ENCODE measurements at regions not wholly inside any gene's neighbourhood (a gene's known extent, or its start where the extent isn't known, plus 50 kb on each side); places are given as distances from the start of the nearest gene placed in this dataset.
A peak's percentile ranks its signal among the peaks of the same experiment; 100 is the strongest.

DNA sequence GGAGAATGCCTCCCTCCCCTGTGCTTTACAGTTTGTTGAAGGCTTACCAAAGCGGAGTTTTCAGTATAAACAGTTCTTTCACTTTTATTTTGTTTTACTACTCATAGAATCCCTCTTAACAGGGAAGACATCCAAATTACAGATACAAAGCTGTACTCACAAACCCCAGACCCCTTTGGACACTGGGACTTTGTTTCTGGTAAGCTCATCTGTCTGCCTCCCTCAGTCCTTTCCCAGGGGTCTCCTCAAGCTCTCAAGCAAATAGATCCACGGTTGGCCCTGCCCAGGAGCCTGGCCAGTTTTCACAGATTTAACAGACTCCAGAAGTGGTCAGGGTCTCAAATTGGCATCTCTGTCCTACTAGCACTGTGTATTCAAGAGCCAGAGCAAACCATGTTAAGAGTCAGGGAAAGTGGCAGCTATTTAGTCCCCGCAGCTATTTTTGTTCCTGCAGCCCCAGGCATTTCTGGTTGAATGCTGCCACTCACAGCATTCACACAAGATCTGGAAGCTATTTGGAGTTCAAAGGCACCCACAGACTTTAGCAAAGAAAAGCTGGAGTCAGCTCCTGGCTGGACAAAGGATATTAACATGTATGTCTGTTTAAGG is 54.2 kb downstream of the TMEM100 start:
- DNase-seq, result no peak

DNA sequence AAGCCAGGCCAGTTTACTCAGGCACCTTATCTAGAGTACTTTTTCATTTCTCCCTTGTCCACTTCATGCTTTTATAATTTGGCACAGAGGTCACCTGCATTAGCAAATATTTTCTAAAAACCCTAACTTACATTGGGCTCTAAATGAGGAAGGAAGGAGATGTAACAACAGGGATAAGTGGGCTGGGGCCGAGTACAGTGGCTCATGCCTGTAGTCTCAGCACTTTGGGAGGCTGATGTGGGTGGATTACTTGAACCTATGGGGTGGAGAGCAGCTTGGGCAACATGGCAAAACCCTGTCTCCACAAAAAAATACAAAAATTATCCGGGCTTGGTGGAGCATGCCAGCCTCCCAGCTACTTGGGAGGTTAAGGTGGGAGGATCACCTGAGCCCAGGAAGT is 55.9 kb downstream of the TMEM100 start:
- DNase-seq, result no peak

DNA sequence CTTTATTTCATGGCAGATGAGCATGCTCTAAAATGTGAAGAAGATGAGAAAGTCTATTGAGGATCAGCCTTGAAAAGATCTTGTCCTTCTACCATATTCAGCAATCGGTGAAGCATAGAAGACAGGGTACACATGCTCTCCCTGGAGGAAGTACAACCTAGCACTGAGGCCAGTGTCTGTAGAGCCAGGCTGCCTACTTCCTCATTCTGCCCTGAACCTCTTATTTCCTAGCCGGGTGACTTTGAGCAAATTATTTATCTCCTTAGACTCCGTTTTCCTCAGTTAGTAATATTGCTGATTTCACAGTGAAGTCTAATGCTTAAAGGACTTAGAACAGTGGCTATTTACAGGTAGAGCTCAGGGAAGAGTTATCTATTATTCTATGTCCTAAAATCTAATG is 58.4 kb downstream of the TMEM100 start:
- no peak for DNase-seq

DNA sequence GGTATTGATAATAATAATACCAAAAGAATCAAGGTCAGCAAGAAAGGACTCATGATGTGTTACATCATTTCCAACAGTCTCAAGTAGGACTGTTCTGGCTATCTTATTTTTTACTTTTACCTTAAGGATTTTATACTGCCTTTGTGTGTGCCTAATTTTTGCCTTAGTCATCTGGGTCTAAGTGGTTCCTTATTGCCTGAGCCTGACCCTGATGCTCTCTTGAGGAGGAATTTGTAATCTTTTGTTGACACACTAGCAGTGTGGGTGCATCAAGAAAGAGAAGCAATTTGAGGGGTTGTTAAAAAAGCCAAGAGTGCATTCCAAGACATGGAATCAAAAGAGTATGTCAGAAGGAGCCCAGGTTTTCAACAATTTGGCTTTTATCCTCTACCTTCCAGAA is 59.3 kb downstream of the TMEM100 start:
- DNase-seq, result no peak

DNA sequence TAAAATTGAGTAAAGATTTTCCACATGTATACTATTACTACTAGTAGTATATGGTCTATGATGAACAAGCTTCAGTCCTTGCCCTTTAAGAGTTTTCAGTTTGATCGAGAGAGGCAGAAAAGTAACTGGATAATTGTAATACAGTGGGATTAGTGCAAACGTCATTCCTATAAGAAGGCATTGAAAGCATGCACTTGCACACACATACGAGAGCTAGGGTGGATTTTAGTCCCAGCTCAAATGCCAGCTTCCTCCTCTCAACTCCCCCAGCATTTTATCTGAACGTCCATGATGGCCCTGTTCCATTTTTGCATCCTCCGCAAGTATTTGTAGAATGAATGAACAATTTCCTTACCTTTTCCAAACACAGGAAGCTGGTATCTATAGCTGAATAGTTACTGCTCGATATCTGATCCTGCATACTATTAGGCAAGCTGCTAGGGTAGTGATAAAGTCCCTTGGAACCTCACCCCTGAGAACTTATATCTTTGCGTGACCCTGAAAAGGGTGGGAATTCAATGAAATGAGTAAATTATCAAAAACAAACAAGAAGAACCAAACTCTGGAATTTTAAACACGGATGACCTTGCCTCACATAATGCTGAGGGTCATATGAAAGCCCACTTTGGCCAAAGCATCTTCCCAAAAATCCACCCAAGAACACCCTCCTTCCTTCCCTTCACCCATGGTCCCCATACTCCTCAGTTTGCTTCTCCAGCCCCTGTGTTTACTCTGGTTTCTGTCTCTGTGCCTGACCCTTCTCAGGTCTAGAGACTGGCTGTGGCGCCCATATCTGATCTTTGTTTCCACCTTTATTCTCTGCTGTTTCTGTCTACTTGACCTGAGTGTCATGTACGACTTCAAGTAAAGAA is 60.5 kb downstream of the TMEM100 start:
- no peak for DNase-seq

DNA sequence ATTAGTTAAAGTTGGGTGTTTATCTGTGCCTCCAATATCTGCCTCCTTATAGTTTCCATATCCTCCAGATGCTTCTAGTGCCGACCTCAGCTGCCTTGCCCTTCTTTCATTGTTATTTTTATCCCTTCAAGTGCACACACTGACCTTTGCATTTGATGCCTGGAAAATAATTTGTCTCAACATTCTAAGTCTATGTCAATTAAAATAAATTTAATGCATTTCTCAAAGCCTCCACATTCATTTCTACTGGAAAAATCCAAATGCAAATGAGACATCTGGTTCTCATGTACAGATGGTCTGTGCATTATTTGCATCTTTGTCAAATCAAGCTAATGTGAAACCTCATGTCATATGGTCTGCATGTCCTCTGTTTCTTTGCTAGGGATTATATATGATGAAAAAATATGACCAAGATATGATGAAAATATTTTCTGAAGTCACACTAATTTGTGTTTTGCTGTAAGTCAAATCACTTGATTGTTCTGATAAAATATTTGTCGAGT is 61.4 kb downstream of the TMEM100 start:
- DNase-seq, result no peak

DNA sequence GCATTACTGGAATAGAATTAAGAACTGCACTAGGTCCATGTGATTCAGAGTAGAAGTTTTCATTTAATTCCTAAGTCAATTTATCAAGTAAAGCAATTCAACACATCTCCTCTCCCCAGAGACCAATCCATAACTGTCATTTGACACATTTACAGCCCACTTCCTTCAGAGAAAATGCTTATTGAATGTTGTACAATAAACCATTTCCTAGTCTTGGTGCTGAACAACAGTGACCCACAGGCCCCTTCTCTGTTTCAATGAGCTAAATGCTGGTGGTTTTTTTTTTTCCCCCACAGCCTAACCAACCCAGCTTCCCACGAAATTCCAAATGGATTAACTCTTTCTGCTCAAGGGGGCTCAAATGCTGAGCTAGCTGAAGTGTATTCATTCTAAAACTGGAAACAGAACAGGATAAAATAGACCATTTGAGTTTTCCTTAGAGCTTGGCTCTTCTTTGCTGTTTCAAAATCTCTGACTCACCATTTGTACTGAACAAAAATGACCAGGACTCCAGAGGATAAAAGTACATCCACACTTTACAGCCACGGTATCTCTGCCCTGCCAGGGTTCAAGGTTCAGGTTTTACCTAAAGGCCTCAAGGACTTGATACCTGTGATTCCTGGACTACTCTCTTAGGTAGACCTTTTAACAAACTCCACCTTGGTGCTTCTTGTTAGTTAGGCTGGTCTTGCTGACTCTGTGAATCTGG is 62.3 kb downstream of the TMEM100 start:
- no peak for DNase-seq

DNA sequence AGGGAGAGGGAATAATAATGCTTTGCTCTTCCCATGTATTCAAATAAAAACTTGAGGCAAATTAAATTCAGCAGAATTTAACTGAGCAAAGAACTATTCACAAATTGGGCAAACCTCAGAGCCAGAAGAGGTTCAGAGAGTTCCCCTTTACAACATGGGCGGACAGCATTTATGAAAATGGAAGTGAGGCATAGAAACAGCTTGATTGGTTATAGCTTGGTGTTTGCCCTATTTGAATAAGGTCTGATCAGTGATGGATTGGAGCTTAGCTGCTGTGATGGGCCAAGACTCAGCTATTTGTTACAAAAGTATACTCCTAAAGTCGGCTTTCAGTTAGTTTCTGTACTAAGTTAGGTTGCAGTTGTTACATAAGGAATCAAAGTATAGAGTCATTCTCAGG is 63.0 kb downstream of the TMEM100 start:
- no peak for DNase-seq

DNA sequence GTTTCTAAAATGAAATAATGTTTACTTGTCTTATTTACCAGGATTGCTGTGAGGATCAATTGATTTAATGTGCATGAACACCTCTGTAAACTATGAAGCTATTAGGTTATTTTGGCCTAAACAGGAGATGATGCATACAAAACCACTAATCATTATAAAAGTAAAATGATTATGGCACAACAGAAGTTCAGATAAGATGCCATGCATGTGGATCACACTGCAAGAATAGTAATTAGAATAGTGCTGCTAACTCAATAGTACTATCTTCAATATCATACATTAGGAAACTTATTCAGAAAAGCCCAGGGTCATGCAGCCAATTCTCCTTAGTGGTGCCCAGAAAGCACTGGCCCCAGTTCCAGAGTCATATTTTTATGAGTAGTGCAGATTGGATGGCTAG is 66.9 kb downstream of the TMEM100 start:
- DNase-seq, result no peak

DNA sequence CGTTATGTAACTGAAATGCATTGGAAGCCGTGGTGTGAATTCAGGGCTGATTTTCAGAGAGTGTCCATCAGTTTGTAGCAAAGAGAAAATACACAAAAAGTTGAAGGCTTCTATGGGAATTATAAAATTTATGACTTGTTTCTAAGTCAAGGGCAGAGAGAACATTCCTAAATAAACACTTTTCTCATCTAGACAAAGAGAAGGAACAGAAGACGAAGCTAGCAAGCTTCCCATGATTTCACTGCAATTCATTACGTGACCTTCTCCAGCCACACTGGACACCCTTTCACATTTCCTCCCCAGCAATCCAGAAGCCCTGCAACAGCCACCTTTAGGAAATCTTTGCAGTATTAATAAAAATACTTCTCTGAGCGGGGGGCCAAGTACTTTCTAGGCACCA is 67.8 kb downstream of the TMEM100 start:
- DNase-seq, result no peak

DNA sequence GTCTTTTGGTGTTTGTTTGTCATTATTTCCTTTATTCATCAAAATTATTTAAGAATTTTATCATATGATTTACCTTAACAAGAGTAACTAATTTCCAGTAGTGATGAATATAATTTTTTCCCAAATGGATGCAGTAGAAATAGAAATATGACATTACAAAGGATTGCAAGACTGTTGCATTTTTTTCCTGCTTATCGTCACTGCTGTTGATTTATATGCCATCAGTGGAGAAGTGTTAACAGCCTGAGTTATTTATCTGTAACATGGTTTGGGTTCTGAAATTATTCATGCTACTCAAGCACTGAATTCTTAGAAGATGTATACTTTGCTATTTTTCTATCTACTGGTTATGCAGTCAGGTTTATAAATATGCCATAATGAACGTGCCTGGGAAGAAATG is 68.6 kb downstream of the TMEM100 start:
- DNase-seq, result no peak

DNA sequence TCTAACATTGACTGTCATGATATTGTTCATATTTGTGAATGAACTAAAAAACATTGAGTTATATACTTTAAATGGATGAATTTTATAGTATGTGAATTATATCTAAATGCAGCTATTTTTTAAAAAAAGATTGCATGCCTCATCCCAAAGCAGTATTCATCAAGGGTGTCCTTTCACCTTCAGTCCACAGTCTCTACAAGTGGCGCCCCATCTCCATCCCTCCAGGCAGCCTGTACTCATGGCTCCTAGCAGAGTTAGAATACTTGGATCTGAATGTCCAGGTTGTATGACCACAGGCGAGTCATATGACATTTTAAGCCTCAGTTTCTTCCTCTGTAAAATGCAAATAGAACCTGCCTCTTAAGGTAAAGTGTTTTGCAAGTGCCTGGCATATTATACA is 69.8 kb downstream of the TMEM100 start:
- DNase-seq, result no peak

DNA sequence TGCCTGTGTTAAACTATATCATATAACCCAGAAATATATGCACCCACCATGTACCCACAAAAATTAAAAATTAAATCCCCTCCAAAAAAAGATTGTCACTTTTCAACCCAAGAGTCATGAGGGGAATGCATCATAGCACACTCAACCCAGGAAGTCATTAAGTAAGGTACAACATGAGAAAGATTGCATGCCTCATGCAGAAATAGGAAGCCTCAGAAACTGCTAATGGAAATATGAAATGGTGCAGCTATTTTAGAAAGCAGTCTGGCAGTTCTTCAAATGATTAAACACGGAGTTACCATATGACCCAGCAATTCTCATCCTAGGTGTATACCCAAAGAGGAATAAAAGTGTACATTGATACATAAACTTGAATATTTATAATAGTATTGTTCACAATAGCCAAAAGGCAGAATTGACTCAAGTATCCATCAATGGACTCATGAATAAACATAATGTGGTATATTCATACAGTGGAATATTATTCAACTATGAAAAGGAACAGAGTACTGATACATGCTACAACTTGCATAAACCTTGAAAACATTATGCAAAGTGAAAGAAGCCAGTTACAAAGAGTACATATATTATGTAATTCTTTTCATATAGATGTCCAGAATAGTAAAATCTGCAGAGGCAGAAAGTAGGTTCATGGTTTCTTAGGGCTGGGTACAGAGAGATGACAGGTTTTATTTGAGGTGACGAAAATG is 70.4 kb downstream of the TMEM100 start:
- no peak for DNase-seq

DNA sequence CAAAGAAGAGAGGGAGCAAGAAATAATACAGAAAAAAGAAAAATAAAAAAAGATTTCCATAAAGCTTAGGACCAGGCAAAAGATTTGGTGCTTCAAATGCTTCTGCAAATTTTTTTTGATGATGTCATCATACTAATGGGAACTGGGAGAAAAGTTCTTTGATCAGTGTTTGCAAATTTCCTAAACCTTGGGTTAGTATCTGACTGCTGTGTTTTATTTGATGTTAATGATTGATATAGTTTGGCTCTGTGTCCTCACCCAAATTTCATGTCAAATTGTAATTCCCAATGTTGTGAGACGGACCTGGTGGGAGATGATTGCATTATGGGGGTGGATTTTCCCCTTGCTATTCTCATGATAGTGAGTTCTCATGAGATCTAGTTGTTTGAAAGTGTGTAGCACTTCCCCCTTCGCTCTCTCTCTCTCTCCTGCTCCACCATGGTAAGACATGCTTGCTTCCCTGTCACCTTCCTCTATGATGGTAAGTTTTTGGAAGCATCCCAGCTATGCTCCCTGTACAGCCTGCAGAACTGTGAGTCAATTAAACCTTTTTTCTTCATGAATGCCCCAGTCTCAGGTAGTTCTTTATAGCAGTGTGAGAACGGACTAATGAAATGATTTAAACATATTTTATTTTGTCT is 72.6 kb downstream of the TMEM100 start:
- no peak for DNase-seq

DNA sequence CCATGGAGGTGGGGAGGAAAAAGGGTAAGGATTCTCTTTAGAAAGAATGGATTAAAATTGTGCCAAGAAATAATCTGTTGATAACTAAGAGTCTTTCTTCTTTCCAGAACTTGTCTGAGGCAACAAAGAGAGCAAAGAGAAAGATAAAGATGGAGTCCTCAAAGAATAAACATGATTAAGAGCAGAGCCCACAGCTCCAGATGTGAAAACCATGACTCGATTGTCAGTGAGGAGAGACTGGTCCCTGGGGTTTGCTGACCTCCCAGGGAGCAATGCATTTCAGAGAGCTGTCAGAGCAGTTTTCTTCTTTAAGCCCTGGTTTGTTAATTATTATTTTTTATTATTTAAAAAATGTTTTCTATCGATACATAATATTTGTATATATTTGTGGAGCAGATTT is 74.6 kb downstream of the TMEM100 start:
- no peak for DNase-seq

DNA sequence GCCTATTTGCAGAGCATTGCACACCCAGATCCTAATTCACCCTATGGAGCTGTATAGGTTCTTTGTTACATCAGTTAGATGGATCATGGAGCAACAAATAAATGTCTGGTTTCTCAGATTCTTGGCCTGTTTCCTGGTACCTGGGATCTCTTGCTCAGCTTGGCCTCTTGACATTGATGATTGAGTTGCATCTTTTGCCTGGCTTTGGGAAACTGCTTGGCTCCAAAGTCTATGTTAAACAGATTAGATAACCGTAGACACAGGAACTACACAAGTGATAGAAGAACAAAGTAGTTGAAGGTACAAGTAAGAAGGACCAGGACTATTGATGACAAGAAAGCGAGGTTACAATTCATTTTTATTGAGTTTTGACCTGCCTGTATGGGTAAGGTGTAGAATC is 77.3 kb downstream of the TMEM100 start:
- DNase-seq, result no peak

DNA sequence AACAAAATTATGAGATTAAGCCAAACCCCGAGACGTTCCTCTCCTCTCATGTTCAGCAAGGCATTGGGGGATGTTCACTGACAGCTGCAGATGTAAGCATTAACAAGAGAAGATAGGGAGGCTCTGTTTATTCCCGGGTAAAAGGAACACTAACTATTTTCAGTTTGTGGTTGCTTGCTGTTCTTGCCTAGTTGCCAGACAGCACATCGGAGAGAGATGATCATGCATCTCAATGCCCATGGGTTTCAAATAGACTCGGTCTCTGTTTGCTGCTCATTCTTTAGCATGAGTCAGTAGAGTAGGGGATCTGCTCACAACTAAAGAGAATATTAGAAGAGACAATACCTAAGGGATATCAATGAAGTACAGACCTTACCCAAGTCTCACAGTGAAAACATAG is 78.3 kb downstream of the TMEM100 start:
- no peak for DNase-seq

DNA sequence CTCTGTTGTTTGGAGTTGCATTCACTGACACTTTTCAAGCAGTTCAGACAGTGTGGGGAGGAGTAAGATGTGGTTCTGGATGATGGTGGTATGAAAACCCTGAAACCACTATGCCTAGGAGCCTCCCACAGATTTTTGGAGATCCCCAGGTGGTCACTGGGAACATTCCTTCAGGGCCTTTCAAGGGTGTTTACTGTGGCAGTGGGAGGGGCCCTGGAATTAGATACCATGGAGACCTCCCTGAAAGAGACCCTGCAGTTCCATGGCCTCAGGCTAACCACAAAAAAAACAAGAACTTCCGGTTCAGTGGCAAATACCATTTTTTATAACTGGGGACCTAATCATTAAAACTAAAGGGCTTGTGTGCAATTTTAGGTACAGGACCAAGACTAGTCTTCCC is 79.9 kb downstream of the TMEM100 start:
- no peak for DNase-seq

DNA sequence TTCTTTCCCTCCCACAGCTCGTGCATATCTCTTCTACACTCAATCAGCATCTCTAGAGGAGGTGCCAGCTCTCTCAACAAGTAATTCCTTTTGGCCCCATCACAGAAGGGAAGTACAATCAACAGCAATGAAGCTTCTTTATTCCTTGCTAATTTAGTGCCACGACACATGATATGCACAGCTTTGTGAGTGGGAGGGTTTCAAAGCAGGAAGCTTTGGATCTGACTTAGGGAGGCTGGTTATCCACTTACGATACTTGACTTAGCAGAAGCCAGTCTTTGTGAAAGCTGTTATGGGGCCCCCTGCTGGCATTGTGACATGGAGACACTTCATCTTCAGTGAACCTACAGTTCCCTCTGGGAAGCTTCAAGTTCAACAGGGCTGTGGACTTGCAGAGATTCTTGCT is 81.0 kb downstream of the TMEM100 start:
- peak; percentile 44 for DNase-seq

DNA sequence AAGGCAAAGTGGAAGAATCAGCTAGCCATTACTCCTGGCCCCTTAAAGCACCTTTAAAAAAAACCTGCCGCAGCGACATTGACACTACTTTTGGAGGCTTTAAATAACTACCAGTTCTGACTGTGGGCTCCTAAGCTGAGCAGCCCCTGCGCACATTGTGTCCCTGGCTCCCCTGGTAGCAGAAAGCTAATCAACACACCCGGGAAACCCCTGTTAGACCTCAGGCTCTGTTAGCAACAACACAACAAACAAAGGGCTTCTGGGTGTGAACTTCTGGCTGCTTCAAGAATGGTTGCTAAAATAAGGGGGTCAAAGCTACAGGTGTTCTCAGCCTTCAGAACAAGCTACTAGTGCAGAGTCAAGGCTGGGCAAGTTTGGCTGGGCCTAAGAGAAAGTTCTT is 83.6 kb downstream of the TMEM100 start:
- DNase-seq, result no peak

DNA sequence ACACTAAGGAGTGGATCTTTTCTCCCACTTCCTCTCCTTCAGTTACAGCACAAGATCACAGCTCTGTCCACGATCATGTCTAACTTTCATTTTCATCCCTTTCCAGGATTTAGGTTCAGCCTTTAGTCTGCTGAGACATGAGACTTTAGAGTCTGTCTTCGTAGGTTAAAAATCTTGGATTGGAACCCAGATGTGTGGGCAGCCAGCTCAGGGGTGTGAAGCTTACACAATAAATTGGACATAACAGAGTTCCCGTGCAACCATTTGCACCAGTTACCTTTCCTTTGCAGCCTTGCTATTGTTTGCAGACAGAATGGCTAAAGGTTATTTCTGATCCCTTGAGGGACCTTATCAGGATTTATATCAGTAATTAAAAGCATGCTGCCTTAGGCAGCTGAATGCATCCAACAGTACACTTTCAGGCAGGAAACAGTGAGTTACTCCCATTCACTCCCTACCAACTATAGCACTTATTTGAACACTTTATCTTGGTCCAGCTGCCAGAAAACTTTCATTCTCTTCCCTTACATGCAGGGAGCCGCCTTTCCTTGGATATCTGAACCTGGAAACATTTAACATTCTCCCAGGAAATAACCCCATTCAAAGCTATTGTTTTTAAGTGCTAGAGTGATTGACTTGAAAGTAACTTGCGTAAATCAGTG is 87.3 kb downstream of the TMEM100 start:
- no peak for DNase-seq

DNA sequence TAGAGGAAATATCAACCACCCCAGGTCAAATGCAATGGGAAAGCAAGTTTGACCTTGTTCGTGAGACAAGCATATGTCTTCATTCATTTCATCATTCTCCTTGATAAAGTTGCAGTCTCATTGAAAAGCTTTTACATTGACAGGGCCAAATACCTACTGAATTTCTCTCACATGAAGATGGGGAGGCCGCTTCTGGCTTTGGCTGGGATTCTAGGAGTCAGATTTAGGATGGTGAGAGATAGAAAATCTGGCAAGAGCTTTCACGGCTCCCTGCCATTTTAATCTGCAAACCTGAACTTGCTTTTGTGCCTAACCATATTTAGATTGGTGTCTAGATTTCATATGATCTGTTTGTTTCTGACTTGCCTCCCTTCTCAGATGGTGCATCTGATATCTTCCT is 88.0 kb downstream of the TMEM100 start:
- DNase-seq, result no peak

Data from activated CD4-positive, alpha-beta T cell treated with anti-CD3 and anti-CD28 coated beads, Interleukin-2, amount 50 U/mL, for 16 hours (primary cell).